Testis (tissue), 2 donors: ENCODE measurements at regions not wholly inside any gene's neighbourhood (a gene's known extent, or its start where the extent isn't known, plus 50 kb on each side); places are given as distances from the start of the nearest gene placed in this dataset.

ENCODE experiments used
- DNase-seq: peaks from one replicate; pipeline ENCODE4 v3.0.0-alpha.2; 2019
- H3K27ac ChIP-seq, 2 donors: fragments of 200-600 bp; sonication (generic); one replicate each; pipeline ENCODE4 v1.5.1; 2019
- H3K27me3 ChIP-seq: fragments of 200-600 bp; sonication (generic); one replicate; pipeline ENCODE4 v1.5.1; 2019
- H3K36me3 ChIP-seq: fragments of 200-600 bp; sonication (generic); one replicate; pipeline ENCODE4 v1.5.1; 2017; ENCODE audit warnings: low read depth; ENCODE audit errors: missing control alignments
- H3K4me1 ChIP-seq: fragments of 200-600 bp; sonication (generic); one replicate; pipeline ENCODE4 v1.5.1; 2019
- H3K4me3 ChIP-seq, 2 donors: fragments of 200-600 bp; sonication (generic); one replicate each; pipeline ENCODE4 v1.5.1; 2017 to 2019
- H3K9me3 ChIP-seq: fragments of 200-600 bp; sonication (generic); one replicate; pipeline ENCODE4 v1.5.1; 2017
- POLR2A ChIP-seq: fragments of 450-650 bp; IDR thresholded peaks from one replicate; pipeline ENCODE4 v1.6.1; 2017; ENCODE audit warnings: antibody characterized with exemption, mild to moderate bottlenecking, moderate library complexity
- WGBS, 2 donors: methylation state at CpG; one replicate each; pipeline ENCODE4 v1.1.5; 2018; 5-methylcytosine and 5-hydroxymethylcytosine counted together
- intact Hi-C: fragments of 100-400 bp; cut with DNase I; formaldehyde crosslinking; loops from one replicate; pipeline ENCODE4 v1.15.1; 2023; ENCODE audit warnings: low total_unique reads
- TF ChIP-seq, protein P1 (sequence below), 3 experiments: fragments of 450-650 bp in 2 of 3; fragments of 200-600 bp in 1 of 3; sonication (generic) in 1 of 3; IDR thresholded peaks; one replicate each; pipeline ENCODE4 v1.5.1; 2016 to 2019; ENCODE audit warnings: antibody characterized with exemption in 3 of 3, mild to moderate bottlenecking in 2 of 3, moderate library complexity in 1 of 3

DNA sequence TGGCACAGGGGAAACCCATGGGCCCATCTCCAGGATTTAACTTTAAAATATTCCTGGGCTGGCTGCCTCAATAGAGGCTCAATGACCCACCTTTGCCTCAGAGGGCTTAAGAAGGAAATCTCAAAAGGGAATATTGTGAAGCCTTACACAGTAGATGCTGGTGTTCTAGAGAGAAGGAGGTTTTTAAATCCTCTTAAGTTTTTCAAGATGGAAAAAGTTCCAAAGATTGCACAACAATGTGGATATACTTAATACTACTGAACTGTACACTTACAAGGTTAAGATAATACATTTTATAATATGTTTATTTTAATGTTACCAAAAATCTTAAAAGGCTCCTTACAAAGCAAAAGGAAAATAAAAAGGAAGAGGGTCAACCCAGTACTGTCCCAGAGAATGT lies 54.9 kb upstream of the LCLAT1 start:
- no peak overlapping the region for H3K27ac ChIP-seq
- DNase-seq = no peak
- H3K27me3 ChIP-seq = no peaks in the 10 kb centered on the region
- no peak overlapping the region for H3K4me3 ChIP-seq
- H3K36me3 ChIP-seq = no peaks in the 10 kb centered on the region
- no peaks in the 10 kb centered on the region for H3K9me3 ChIP-seq
- intact Hi-C loops = no loop called here
- no peak for TF ChIP-seq POLR2A
- TF ChIP-seq, protein P1, sequence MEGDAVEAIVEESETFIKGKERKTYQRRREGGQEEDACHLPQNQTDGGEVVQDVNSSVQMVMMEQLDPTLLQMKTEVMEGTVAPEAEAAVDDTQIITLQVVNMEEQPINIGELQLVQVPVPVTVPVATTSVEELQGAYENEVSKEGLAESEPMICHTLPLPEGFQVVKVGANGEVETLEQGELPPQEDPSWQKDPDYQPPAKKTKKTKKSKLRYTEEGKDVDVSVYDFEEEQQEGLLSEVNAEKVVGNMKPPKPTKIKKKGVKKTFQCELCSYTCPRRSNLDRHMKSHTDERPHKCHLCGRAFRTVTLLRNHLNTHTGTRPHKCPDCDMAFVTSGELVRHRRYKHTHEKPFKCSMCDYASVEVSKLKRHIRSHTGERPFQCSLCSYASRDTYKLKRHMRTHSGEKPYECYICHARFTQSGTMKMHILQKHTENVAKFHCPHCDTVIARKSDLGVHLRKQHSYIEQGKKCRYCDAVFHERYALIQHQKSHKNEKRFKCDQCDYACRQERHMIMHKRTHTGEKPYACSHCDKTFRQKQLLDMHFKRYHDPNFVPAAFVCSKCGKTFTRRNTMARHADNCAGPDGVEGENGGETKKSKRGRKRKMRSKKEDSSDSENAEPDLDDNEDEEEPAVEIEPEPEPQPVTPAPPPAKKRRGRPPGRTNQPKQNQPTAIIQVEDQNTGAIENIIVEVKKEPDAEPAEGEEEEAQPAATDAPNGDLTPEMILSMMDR (IDR thresholded peaks at IDR 0.05) = no peak
- no peaks in the 10 kb centered on the region for H3K4me1 ChIP-seq

DNA sequence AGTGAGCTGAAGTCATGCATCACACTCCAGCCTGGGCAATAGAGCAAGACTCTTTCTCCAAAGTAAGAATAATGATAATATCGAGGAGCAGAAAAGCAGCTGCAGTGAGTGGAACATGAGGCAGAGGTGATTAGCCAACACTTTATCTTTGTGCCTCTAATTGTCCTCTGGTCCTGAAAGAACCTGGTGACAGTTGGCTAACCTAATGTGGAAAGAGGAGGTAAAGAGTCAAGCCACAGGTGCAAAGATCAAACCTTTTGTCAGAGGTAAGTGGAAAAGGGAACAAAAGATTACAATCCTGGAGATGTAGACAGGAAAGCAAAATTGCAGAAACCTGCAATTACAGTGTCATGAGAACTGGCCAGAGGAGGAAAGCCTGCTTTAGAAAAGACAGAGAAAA lies 53.5 kb upstream of the LCLAT1 start:
- Histone ChIP-seq H3K27ac (no peak overlapping the region), H3K36me3 (no peaks in the 10 kb centered on the region), H3K4me3 (no peak overlapping the region), H3K4me1 (no peaks in the 10 kb centered on the region), H3K27me3 (no peaks in the 10 kb centered on the region), H3K9me3 (no peaks in the 10 kb centered on the region)
- 83 to 89% methylated on average over 1 of the region's 1 CpG for WGBS, 2 donors
- intact Hi-C loops = no loop called here
- no peak for DNase-seq
- TF ChIP-seq, protein P1 (IDR thresholded peaks at IDR 0.05) = no peak
- TF ChIP-seq POLR2A = no peak

DNA sequence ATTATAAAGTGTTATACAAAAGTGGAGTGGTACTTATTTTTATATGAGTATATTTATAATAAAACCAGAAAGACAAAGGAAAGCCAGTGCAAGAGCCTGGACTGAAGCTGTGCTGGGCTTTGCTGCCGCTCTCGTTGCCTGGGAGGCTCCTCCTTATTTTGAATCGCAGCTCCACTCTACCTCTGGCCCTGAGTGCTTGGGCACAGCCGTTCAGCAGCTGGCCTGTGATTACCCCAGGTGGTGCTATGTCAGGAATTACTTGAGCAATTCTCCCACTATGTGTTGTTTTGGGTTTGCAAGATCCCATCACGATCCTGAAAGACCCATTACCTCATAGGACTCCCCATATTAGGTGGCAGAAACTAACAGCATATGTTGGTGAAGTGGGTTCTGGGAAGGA lies 53.0 kb upstream of the LCLAT1 start:
- H3K4me3 ChIP-seq = no peak overlapping the region
- no peaks in the 10 kb centered on the region for H3K27me3 ChIP-seq
- intact Hi-C loops = no loop called here
- TF ChIP-seq POLR2A = no peak
- H3K4me1 ChIP-seq = no peaks in the 10 kb centered on the region
- H3K9me3 ChIP-seq = no peaks in the 10 kb centered on the region
- no peak for DNase-seq
- 64 to 68% methylated on average over 5 of the region's 5 CpGs for WGBS, 2 donors
- no peak overlapping the region for H3K27ac ChIP-seq
- no peaks in the 10 kb centered on the region for H3K36me3 ChIP-seq

DNA sequence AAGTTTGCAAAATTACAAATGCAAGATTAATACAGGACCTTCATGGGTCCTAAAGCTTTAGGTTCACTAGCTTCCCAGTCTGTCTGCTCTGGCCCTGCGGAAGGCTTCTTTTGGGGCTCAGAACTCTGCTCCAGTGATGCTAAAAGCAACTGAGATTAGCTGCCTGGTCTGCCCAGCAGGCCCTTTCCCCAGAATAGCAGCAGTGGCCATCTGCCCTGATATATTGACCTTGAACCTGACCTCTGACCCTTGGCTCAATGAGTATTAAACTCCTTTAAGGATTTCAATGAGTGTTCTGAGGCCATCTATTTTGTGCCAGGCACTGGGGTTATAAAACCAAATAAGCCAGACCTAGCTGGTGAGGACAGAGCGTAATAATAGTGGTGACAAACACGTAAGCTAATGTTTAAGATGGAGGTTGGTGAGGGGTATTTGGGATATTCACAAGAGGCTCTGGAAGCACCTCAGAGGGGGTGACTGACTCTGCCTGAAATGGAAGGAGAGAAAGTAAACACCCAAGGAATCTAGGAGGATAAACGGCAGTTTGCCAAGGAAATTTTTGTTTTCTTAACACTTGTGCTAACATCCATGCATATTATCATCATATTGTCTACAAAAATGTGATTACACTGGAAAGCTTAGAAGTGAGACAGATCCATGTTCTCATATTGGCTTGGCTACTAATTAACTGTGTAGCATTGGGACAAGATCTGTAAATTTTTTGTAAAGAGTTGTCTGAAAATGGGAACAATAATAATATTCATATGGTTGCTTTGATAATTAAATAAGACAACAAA lies 50.4 kb upstream of the LCLAT1 start:
- TF ChIP-seq, protein P1 (IDR thresholded peaks at IDR 0.05) = no peak
- no peak for TF ChIP-seq POLR2A
- no peaks in the 10 kb centered on the region for H3K27me3 ChIP-seq
- H3K36me3 ChIP-seq = no peaks in the 10 kb centered on the region
- no peak for DNase-seq
- 79 to 91% methylated on average over 4 of the region's 4 CpGs for WGBS, 2 donors
- H3K4me1 ChIP-seq = no peaks in the 10 kb centered on the region
- H3K4me3 ChIP-seq = no peak overlapping the region
- H3K9me3 ChIP-seq = no peaks in the 10 kb centered on the region
- H3K27ac ChIP-seq = no peak overlapping the region
- intact Hi-C loops = no loop called here
